GM12873 (cell line): ENCODE measurements at regions not wholly inside any gene's neighbourhood (a gene's known extent, or its start where the extent isn't known, plus 50 kb on each side); places are given as distances from the start of the nearest gene placed in this dataset.

ENCODE experiments used
- CTCF ChIP-seq: IDR thresholded peaks from 2 replicates; pipeline ENCODE4 v1.5.1; 2012; ENCODE audit warnings: low read depth, mild to moderate bottlenecking, moderate library complexity, low read length, control low read depth; ENCODE audit not compliant: insufficient read depth; ENCODE audit errors: missing control alignments

DNA sequence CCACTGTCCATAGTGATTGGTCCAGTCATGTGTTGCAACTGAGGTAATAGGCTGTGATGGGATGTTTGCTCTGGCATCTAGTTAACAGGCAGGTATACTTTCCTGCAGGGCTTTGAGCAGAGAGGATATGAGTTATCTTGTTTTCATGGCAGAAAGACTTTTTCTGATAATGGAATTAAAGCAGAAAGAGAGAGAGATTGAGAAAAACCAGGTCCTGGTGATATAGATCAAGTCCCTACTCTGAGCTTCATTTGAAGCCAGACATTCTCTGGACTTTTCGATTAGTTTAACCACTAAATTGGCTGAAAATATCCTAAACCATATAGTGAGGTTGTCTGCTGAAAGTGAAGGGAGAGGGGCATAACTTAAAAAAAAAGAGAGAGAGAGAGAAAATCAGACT lies 233.8 kb upstream of the TBX18 start:
- no peak for TF ChIP-seq CTCF

- TF ChIP-seq CTCF = no peak
Measured at GRCh38 chr6:84979541-84979940, 215.1 kb upstream of the TBX18 start.

GRCh38 chr6:84977363-84977705 lies 212.9 kb upstream of the TBX18 start:
- TF ChIP-seq CTCF = no peak

DNA sequence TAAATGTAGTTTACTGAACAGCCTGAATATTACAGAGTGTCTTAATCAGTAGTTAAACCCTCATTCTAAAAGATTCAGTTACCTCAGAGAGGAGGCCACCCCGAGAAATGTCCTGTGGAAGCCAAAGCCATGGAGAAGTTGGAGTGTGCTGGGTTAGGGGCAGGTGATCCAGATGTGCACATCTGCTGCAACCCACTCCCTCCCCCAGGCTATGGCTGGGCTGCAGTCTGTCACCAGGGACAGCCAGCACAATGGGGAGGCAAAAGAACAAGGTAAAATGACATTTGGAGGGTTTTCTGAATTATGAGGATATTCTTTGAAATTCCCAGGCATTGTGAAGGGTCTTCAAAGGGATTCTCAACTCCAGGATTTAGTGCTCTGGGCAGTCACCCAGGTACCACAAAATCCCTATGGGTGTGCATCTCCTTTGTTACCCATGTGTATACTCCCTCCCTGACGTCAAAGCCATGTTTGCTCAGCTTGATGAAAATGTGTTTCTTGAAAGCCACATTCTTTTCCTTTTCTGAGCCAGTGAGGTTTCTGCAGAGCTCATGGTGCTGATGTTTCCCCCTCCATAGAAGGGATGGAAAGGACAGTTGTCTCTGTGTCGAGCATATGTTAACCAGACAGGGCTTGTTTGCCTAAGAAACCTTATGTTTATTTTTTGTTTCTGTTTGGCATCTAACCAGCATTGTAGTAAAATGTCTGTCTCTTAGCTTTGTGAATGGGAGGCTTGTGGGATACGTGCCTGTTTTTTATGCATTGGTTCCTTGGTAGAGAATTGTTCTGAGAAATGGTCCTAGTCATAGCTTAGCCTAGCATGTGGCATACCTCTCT lies 212.3 kb upstream of the TBX18 start:
- no peak for TF ChIP-seq CTCF

DNA sequence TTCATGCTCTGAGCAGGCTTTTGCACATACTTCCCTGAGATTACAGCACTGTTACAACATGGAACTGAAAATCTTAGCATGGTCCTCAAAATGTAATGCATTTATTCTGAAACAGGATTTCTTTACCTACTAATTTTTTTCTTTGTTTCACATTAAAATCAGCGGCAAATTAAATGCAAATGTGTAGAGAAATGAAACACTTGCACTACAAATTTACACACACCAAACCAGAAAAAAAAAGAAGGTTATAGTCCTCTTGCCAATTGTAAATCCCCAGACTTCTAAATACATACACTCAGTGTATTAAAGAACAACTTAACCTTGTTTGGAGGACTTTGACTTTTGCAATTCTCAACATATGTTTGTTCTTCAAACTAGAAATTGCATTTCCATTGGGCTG lies 210.9 kb upstream of the TBX18 start:
- TF ChIP-seq CTCF = no peak

- TF ChIP-seq CTCF = no peak
Measured at GRCh38 chr6:84973606-84974005, 209.2 kb upstream of the TBX18 start.

DNA sequence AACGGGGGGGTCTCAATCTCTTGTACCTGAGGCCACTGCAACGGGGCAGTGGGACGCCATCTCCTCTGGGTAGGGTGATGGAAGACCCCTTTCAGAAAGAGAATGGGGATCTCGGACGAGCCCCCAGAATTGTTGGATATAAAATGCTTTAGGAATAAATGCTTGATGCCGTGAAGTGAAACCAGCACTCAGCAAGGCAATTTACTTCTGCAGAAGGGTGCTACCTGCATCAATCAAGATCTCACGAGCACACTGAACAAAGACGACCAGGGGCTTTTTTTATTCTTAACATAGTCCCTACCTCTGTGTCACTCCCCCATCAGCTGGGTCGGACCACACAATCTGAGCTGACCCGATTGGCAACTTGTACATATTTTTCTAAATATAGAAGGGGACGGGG lies 203.6 kb upstream of the TBX18 start:
- TF ChIP-seq CTCF = no peak
